Activated CD8-positive, alpha-beta T cell treated with anti-CD3 and anti-CD28 coated beads, Interleukin-2, amount 10 ng/mL, durations not matched to agents 7 days and 5 days (primary cell): ENCODE measurements at regions not wholly inside any gene's neighbourhood (a gene's known extent, or its start where the extent isn't known, plus 50 kb on each side); places are given as distances from the start of the nearest gene placed in this dataset.
A peak's percentile ranks its signal among the peaks of the same experiment; 100 is the strongest.

Experiments used
- ATAC-seq: fragments of 150-1000 bp; cut with Tn5 transposase; one replicate; pipeline ENCODE4 v1.10.0; 2021; ENCODE audit warnings: moderate library complexity
- CTCF ChIA-PET: fragments of 350-600 bp; sonication (Branson Sonifier 250); formaldehyde crosslinking; loops from one replicate; lab custom pipeline; 2021; ENCODE audit warnings: antibody characterized with exemption; lab: Charles Lee
- POLR2A ChIA-PET: fragments of 350-600 bp; sonication (Branson Sonifier 250); formaldehyde crosslinking; loops from one replicate; lab custom pipeline; 2021; ENCODE audit warnings: antibody characterized with exemption; lab: Charles Lee
- DNase-seq: peaks from one replicate; pipeline ENCODE4 v3.0.0-alpha.2; 2020
- H3K27ac Mint-ChIP-seq: one replicate; pipeline ENCODE4 v1.8.0; 2021; ENCODE audit warnings: mild to moderate bottlenecking, mixed read lengths
- H3K27me3 Mint-ChIP-seq: one replicate; pipeline ENCODE4 v1.8.0; 2021; ENCODE audit warnings: low read depth, mixed read lengths
- H3K36me3 Mint-ChIP-seq: one replicate; pipeline ENCODE4 v1.8.0; 2021; ENCODE audit warnings: low read depth, mixed read lengths
- H3K4me1 Mint-ChIP-seq: one replicate; pipeline ENCODE4 v1.8.0; 2021; ENCODE audit warnings: low read depth, mixed read lengths
- H3K4me3 Mint-ChIP-seq: one replicate; pipeline ENCODE4 v1.8.0; 2021; ENCODE audit warnings: mild to moderate bottlenecking, mixed read lengths
- H3K9me3 Mint-ChIP-seq: one replicate; pipeline ENCODE4 v1.8.0; 2022; ENCODE audit warnings: mixed read lengths; ENCODE audit not compliant: insufficient read depth

GRCh38 chr10:4654496-4654895 is 171.5 kb upstream of the AKR1E2 start:
- H3K36me3 Mint-ChIP-seq: no peaks in the 10 kb centered on the region
- DNase-seq: no peak
- peaks cover 12% of the 10 kb centered on the region for H3K27me3 Mint-ChIP-seq
- ChIA-PET CTCF (interaction anchor here (1.0 kb wide), 1 partner anchor 1414 kb away, joined by 3 read pairs; no protein-coding TSS in a partner anchor), POLR2A (no interaction called here)
- no peaks in the 10 kb centered on the region for H3K9me3 Mint-ChIP-seq
- no peak for ATAC-seq
- H3K4me1 Mint-ChIP-seq: peaks cover 20% of the 10 kb centered on the region
- no peak overlapping the region for H3K27ac Mint-ChIP-seq
- H3K4me3 Mint-ChIP-seq: no peak overlapping the region

- ChIA-PET POLR2A (no interaction called here), CTCF (interaction anchor here (1.6 kb wide), 1 partner anchor 1413 kb away, joined by 6 read pairs; no protein-coding TSS in a partner anchor)
- Mint-ChIP-seq H3K9me3 (no peaks in the 10 kb centered on the region), H3K4me3 (no peak overlapping the region), H3K4me1 (peaks cover 20% of the 10 kb centered on the region), H3K27me3 (peaks cover 7% of the 10 kb centered on the region), H3K27ac (no peak overlapping the region), H3K36me3 (no peaks in the 10 kb centered on the region)
- ATAC-seq: no peak
- no peak for DNase-seq
Observed at GRCh38 chr10:4653160-4653559, 172.8 kb upstream of the AKR1E2 start.

DNA sequence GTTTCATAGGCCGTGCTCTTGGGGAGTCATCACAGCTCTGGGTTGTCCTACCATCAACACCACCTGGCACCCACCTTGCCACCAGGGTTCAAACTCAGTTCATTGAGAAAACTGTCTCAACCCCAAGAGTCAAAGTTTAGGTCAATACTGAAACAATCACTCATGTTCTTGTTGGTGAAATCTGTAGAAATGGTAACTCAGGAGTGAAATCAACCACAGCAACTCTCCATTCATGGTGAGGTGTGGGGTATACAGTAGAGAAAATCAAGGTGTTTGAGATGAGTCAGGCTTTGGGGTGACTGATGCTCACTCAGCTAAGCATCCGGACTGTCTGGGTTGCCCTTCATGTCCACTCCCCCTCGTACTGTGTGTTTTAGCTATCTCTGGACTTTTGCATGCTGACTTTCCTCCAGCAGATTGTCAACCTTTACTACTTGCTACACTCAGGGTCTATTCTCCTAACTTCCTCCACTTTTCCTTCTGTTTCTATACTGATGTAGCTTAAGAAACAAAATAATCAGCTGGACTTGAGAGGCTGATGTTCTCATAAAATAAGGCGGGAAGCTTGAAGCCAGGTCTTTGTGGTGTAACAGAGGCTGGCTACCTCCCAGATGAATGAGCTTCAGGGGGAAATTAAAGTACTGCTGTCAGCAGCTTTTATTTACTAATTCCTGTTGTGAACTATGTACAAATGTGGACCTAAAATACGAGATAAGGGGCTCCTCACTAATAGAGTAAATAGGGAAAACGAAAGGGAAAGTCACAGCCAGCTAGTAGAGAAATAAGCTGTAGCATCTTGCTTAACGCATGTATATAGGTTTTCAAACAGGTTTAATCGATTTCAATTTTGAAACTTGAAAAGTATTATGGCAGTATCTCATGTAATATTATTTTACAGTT is 173.6 kb upstream of the AKR1E2 start:
- Mint-ChIP-seq H3K27me3 (peaks cover 5% of the 10 kb centered on the region), H3K27ac (peak overlapping the region; percentile 13), H3K36me3 (no peaks in the 10 kb centered on the region), H3K9me3 (no peaks in the 10 kb centered on the region), H3K4me1 (peaks cover 24% of the 10 kb centered on the region), H3K4me3 (no peak overlapping the region)
- ATAC-seq (peak; percentile 55), DNase-seq (no peak)
- ChIA-PET POLR2A (no interaction called here), CTCF (interaction anchor here (0.7 to 1.6 kb wide), 2 partner anchors 1413 to 1455 kb away, joined by 4 to 6 read pairs; no protein-coding TSS in a partner anchor)

DNA sequence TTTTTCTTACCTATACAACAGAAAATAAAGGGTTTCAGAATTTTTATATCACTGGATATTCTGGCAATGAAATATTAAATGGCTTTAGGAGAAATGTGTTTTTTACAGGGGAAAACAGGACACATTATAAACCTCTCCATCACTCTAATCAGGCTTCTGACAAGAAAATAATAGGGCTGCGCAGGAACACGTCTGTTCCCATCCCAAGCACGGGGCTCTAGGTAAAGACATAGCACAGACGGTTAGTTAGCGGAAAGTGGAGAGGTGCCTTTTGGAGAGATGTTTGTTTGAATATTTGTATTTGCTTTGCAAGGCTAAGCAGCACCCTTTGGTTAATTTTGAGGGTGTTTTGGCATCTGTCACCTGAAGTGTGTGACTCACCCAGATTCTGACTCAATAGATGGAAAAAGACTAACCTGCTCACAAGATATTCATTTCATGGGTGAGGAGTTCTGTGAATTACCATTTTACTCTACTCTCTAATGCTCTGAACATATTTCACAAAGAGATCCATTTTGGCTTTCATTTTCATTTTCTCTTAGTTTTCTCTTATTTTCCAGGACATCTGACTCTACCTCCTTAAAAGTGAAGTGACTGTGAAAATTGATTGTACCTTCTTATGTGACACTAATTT is 174.5 kb upstream of the AKR1E2 start:
- ATAC-seq (peak; percentile 51), DNase-seq (no peak)
- ChIA-PET CTCF (interaction anchor here (0.7 kb wide), 1 partner anchor 1454 kb away, joined by 4 read pairs; no protein-coding TSS in a partner anchor), POLR2A (no interaction called here)
- H3K9me3 Mint-ChIP-seq: no peaks in the 10 kb centered on the region
- H3K27ac Mint-ChIP-seq: no peak overlapping the region
- no peaks in the 10 kb centered on the region for H3K36me3 Mint-ChIP-seq
- H3K4me3 Mint-ChIP-seq: no peak overlapping the region
- H3K4me1 Mint-ChIP-seq: peaks cover 26% of the 10 kb centered on the region
- peaks cover 2% of the 10 kb centered on the region for H3K27me3 Mint-ChIP-seq

DNA sequence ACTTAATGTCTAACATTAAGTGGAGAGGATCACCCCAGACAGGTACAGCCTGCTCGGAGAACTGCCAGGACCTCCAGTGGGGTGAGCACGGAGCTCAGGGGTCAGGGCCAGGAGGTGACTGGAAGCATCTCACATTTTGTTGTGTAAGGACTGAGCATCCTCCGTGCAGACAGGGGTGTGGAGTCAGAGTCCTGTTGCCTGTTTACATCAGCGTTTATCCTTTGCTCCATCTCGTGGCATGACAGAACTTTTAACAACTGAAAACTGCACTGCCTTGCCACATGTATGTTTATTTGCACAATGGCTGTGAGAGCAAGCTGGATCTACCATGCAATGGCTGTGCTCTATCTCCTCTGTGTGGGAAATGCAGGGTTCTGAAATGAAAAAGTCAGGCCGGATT is 175.4 kb upstream of the AKR1E2 start:
- POLR2A ChIA-PET: no interaction called here
- H3K27me3 Mint-ChIP-seq: peaks cover 2% of the 10 kb centered on the region

GRCh38 chr10:4649886-4650508 is 176.0 kb upstream of the AKR1E2 start:
- peaks cover 2% of the 10 kb centered on the region for H3K27me3 Mint-ChIP-seq
- H3K36me3 Mint-ChIP-seq: no peaks in the 10 kb centered on the region
- H3K4me1 Mint-ChIP-seq: peaks cover 26% of the 10 kb centered on the region
- CTCF ChIA-PET: interaction anchor here (1.0 kb wide), 1 partner anchor 1452 kb away, joined by 3 read pairs; no protein-coding TSS in a partner anchor
- H3K4me3 Mint-ChIP-seq: no peak overlapping the region
- ATAC-seq: no peak
- POLR2A ChIA-PET: no interaction called here
- DNase-seq: no peak
- no peak overlapping the region for H3K27ac Mint-ChIP-seq
- no peaks in the 10 kb centered on the region for H3K9me3 Mint-ChIP-seq

More for the DNA sequence above, 175.4 kb upstream of the AKR1E2 start:
- Mint-ChIP-seq H3K4me3 (no peak overlapping the region), H3K36me3 (no peaks in the 10 kb centered on the region), H3K4me1 (peaks cover 26% of the 10 kb centered on the region), H3K9me3 (no peaks in the 10 kb centered on the region), H3K27ac (no peak overlapping the region)
- CTCF ChIA-PET: interaction anchor here (1.0 kb wide), 1 partner anchor 1453 kb away, joined by 3 read pairs; no protein-coding TSS in a partner anchor
- DNase-seq (no peak), ATAC-seq (no peak)

GRCh38 chr10:4649471-4649870 is 176.5 kb upstream of the AKR1E2 start:
- POLR2A ChIA-PET: no interaction called here
- Mint-ChIP-seq H3K27ac (no peak overlapping the region), H3K4me1 (peaks cover 26% of the 10 kb centered on the region), H3K27me3 (peaks cover 2% of the 10 kb centered on the region), H3K36me3 (no peaks in the 10 kb centered on the region), H3K9me3 (no peaks in the 10 kb centered on the region), H3K4me3 (no peak overlapping the region)
- CTCF ChIA-PET: no interaction called here
- ATAC-seq (no peak), DNase-seq (no peak)

DNA sequence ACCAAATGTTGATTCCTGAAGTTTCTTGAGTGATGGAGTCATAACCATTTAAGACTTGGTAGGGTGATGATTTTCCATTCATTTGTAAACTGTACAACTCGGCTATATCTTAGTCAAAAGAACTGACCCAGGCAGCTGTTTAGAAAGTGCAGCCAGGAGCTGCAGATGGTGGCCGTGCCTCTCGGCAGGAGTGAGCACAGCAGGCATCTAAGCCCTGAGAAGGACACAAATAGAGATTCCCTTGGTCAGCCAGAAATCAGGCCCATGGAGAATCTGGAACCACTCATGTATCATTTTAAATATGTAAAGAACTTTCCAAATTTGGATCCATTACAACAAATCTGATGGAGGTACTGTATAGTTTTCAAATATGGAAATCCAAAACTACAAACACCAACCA is 177.0 kb upstream of the AKR1E2 start:
- no peak overlapping the region for H3K27ac Mint-ChIP-seq
- H3K4me1 Mint-ChIP-seq: peaks cover 26% of the 10 kb centered on the region
- POLR2A ChIA-PET: no interaction called here
- H3K9me3 Mint-ChIP-seq: no peaks in the 10 kb centered on the region
- CTCF ChIA-PET: no interaction called here
- no peaks in the 10 kb centered on the region for H3K36me3 Mint-ChIP-seq
- DNase-seq (no peak), ATAC-seq (no peak)
- H3K27me3 Mint-ChIP-seq: peaks cover 2% of the 10 kb centered on the region
- H3K4me3 Mint-ChIP-seq: no peak overlapping the region

- no peak overlapping the region for H3K27ac Mint-ChIP-seq
- H3K4me3 Mint-ChIP-seq: no peak overlapping the region
- H3K27me3 Mint-ChIP-seq: no peaks in the 10 kb centered on the region
- CTCF ChIA-PET: interaction anchor here (0.6 kb wide), 1 partner anchor 113 kb away, joined by 3 read pairs; no protein-coding TSS in a partner anchor
- ATAC-seq: no peak
- POLR2A ChIA-PET: no interaction called here
- no peaks in the 10 kb centered on the region for H3K36me3 Mint-ChIP-seq
- H3K4me1 Mint-ChIP-seq: peaks cover 22% of the 10 kb centered on the region
- H3K9me3 Mint-ChIP-seq: no peaks in the 10 kb centered on the region
- no peak for DNase-seq
Observed at GRCh38 chr10:4647109-4647785, 178.8 kb upstream of the AKR1E2 start.

DNA sequence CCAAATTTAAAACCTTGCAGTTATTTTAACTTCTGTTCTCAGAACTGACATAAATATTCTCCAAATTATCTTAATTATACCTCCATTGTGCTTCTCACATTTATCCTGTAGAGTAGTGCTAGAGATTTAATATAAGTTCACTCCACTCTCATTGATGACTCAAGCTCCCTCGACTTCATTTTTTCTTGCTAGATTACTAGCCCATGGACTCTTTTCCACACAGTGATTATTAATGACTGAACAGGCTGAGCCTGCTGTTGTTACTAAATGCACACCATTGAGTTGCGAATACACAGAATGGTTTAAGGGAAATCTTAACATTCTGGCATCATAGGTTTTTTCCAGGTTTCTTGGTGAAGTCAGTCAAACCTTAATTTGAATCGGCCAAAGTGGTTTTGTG is 179.5 kb upstream of the AKR1E2 start:
- Mint-ChIP-seq H3K9me3 (no peaks in the 10 kb centered on the region), H3K36me3 (no peaks in the 10 kb centered on the region), H3K4me3 (no peak overlapping the region), H3K27me3 (no peaks in the 10 kb centered on the region), H3K4me1 (peaks cover 15% of the 10 kb centered on the region), H3K27ac (no peak overlapping the region)
- ChIA-PET CTCF (no interaction called here), POLR2A (no interaction called here)
- DNase-seq: no peak
- no peak for ATAC-seq

- Mint-ChIP-seq H3K27me3 (no peaks in the 10 kb centered on the region), H3K27ac (no peak overlapping the region), H3K4me3 (no peak overlapping the region), H3K4me1 (peaks cover 10% of the 10 kb centered on the region), H3K36me3 (no peaks in the 10 kb centered on the region), H3K9me3 (no peaks in the 10 kb centered on the region)
- ChIA-PET POLR2A (no interaction called here), CTCF (interaction anchor here (1.0 kb wide), 1 partner anchor 11 kb away, joined by 3 read pairs; no protein-coding TSS in a partner anchor)
- DNase-seq (no peak), ATAC-seq (no peak)
Observed at GRCh38 chr10:4645836-4646235, 180.2 kb upstream of the AKR1E2 start.
